Coronary artery (tissue), 2 donors: ENCODE measurements at regions not wholly inside any gene's neighbourhood (a gene's known extent, or its start where the extent isn't known, plus 50 kb on each side); places are given as distances from the start of the nearest gene placed in this dataset.
"Not testable (repeated sequence)": the region's sequence is repeated elsewhere in the genome, so short reads cannot be mapped to it uniquely, and the experiment has no call there.

Experiments
- DNase-seq: peaks from one replicate; pipeline ENCODE4 v3.0.0-alpha.2; 2017; ENCODE audit warnings: low spot score
- H3K27ac ChIP-seq, 2 donors: fragments of 200-600 bp; sonication (generic); one replicate each; pipeline ENCODE4 v1.5.1; 2016 to 2019
- H3K4me3 ChIP-seq: fragments of 200-600 bp; sonication (generic); 2 replicates; pipeline ENCODE4 v1.5.1; 2016; ENCODE audit warnings: mild to moderate bottlenecking, moderate library complexity
- TF ChIP-seq, protein P1 (sequence below): fragments of 200-600 bp; sonication (generic); IDR thresholded peaks from one replicate; pipeline ENCODE4 v1.5.1; 2019; ENCODE audit warnings: antibody characterized with exemption

DNA sequence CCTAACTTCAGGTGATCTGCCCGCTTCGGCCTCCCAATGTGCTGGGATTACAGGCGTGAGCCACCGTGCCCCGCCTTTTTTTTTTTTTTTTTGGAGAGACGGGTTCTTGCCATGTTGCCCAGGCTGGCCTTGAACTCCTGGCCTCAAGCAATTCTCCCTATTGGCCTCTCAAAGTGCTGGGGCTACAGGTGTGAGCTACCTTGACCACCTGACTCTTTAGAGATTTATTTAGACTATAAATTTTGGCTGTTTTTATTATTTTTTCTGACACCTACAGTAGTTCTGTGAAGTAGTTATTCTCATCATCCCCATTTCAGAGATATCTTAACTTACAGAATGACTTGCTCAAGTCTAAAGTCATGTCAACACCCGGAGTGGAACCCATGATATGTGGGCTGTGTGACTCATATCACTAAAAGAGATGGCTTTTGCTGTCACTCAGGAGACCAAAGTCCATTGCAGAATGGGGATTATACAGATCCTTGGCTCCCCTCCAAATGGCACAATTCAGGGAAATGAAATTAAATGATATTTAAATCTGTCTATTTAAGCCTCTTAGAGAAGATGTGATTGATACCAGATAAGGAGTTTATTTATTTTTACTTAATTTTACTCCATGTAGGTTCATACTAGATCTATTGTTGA lies 93.2 kb downstream of the CTH start:
- Histone ChIP-seq H3K4me3 (no peak overlapping the region), H3K27ac (no peak overlapping the region)
- TF ChIP-seq, protein P1, sequence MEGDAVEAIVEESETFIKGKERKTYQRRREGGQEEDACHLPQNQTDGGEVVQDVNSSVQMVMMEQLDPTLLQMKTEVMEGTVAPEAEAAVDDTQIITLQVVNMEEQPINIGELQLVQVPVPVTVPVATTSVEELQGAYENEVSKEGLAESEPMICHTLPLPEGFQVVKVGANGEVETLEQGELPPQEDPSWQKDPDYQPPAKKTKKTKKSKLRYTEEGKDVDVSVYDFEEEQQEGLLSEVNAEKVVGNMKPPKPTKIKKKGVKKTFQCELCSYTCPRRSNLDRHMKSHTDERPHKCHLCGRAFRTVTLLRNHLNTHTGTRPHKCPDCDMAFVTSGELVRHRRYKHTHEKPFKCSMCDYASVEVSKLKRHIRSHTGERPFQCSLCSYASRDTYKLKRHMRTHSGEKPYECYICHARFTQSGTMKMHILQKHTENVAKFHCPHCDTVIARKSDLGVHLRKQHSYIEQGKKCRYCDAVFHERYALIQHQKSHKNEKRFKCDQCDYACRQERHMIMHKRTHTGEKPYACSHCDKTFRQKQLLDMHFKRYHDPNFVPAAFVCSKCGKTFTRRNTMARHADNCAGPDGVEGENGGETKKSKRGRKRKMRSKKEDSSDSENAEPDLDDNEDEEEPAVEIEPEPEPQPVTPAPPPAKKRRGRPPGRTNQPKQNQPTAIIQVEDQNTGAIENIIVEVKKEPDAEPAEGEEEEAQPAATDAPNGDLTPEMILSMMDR: no peak
- no peak for DNase-seq

DNA sequence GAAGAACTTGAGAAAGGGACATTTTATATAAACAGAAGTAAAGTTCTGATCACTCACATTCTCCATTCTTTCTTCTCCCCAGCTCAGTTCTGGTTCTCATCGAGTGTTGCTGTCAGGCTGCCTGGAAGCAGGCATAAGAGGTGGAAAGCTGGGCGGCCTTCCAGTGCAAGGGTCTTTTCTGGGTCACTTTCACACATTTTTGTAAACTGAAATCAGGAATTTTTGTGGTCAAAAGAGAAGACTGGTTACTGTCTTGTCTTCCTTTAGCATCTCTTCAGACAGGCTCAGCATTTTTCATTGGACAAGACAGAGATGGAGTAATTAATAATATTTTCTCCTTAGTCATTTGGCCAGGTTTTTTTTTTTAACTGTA lies 93.7 kb downstream of the CTH start:
- no peak overlapping the region for H3K4me3 ChIP-seq
- no peak for DNase-seq
- TF ChIP-seq, protein P1: no peak
- H3K27ac ChIP-seq: no peak overlapping the region

DNA sequence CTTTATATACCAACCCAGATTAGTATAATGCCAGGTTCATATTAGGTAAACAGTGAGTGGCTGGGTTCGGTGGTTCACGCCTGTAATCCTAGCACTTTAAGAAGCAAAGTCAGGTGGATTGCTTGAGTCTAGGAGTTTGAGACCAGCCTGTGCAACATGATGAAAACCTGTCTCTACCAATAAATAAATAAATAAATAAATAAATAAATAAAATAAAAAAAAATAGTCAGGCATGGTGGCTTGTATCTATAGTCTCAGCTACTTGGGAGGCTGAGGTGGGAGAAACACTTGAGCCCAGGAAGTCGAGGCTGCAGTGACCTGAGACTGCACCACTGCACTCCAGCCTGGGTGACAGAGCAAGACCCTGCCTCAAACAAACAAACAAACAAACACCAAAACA lies 96.9 kb downstream of the CTH start:
- DNase-seq, H3K27ac ChIP-seq, H3K4me3 ChIP-seq: not testable (repeated sequence)

DNA sequence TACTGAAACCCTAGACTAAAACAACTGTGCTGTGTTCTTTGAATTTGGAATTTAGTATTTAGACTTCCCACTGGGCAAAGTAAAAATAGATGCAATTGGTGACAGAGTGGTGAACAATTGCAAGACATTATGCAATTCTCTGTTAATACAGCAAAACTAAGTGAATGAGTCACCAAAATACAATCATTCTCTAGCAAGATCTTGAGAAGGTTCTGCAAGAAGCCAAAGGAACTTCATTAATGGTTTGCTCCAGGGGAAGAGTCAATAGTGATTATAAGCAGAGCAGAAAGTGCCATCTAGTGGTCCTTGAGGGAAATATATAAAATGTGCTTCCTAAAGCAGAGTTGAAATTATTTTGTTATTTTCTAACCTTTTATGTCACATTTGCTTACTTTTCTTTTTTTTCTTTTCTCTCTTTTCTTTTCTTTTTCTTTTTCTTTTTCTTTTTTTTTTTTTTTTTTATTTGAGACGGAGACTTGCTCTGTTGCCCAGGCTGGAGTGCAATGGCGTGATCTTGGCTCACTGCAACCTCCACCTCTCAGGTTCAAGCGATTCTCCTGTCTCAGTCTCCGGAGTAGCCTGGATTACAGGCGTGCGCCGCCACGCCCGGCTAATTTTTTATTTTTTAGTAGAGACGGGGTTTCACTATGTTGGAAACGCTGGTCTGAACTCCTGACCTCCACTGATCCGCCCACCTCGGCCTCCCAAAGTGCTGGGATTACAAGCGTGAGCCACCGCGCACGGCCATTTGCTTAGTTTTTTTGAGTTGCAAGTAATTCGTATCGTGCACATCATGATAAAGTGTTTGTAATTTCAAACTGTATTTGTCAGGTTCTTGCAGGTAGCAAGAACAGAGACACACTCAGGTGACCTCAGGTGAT lies 99.2 kb downstream of the CTH start:
- H3K4me3 ChIP-seq: no peak overlapping the region
- no peak overlapping the region for H3K27ac ChIP-seq
- DNase-seq: no peak
- TF ChIP-seq, protein P1: no peak

DNA sequence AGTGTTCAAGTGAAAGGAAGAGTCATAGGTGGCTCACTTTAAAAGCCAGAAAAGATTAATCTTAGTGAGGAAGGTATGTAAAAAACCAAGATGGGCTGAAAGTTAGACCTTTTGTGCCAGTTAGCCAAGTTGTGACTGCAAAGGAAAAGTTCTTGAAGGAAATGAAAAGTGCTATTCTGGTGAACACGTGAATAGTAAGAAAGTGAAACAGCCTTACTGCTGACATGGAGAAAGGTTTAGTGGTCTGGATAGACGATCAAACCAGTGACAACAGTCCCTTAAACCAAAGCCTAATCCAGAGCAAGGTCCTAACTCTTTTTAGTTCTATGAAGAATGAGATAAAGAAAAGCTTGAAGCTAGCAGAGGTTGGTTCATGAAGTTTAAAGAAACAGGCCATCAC lies 106.4 kb downstream of the CTH start:
- TF ChIP-seq, protein P1: no peak
- Histone ChIP-seq H3K4me3 (no peak overlapping the region), H3K27ac (no peak overlapping the region)
- DNase-seq: no peak

DNA sequence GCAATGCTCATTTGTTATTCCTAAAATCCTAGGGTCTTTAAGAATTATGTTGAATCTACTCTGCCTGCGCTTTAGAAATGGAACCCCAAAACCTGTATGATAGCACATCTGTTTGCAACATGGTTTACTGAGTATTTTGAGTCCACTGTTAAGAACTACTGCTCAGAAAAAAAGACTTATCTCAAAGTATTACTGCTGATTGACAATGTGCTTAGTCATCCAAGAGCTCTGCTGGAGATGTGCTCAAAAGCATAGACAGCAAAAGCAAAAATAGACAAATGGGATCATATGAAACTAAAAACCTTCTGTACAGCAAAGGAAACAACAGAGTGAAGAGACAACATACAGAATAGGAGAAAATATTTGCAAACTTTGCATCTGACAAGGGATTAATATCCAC lies 107.0 kb downstream of the CTH start:
- no peak overlapping the region for H3K4me3 ChIP-seq
- no peak overlapping the region for H3K27ac ChIP-seq
- no peak for DNase-seq
- TF ChIP-seq, protein P1: no peak

DNA sequence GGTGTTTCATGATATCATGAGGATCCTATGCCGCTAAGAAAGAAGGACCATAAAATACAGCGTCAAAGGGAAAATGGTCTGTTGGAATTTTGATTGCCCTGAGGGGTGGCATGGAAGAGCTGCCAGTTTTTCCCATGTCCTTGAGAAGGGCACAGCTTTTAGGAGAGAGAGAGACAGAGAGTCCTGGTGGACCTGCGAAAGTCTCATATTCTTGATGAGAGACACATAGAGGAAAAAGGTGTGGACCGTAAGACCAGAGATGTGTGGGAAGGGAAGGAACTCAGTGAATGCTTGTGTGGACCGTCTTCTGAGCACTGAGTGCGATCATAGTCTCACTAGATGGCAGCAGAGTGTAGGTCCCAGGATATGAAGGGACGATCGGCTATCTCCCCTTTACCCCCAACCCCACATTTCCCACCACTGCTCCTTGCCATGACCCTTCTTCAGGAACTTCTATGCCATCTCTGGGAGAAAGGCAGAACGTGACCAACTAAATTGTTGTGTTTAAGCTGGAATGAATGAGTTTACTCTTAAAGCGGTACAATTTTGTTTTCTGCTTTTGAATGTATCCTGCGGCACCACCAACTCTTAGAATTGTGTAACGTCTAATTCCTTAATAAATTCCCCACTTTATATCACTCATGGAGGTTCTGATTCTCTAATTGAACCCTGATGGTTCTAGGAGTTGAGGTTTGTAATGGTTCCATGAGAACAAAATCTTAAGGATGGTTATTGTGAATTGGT lies 117.7 kb downstream of the CTH start:
- TF ChIP-seq, protein P1: no peak
- Histone ChIP-seq H3K27ac (no peak overlapping the region), H3K4me3 (no peak overlapping the region)
- no peak for DNase-seq
